ENCODE measurements at regions not wholly inside any gene's neighbourhood (a gene's known extent, or its start where the extent isn't known, plus 50 kb on each side); places are given as distances from the start of the nearest gene placed in this dataset.
A peak's percentile ranks its signal among the peaks of the same experiment; 100 is the strongest.

DNA sequence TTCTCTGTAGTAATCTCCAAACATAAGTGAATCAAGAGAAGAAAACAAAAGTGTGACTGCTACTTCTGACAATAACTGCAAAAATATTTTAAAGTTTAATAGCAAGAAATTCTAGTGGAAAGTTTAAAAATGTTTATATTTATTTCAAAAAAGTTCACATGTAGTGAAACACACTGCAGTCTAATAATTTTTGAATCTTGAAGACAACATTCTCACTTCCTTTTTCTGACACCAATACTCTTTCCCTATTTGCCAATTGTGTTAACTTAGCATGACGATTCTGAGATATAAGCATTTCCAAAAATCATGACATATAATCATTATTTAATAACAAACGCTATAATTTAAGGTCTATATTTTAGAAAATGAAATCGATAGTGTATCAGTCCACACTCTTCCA, 429.1 kb upstream of the PKDCC start:
- DNase-seq = no peak

GRCh38 chr2:41621095-41621494, 426.7 kb upstream of the PKDCC start:
- DNase-seq = no peak

- DNase-seq = no peak
Observed at GRCh38 chr2:41621563-41621962, 426.3 kb upstream of the PKDCC start.

DNA sequence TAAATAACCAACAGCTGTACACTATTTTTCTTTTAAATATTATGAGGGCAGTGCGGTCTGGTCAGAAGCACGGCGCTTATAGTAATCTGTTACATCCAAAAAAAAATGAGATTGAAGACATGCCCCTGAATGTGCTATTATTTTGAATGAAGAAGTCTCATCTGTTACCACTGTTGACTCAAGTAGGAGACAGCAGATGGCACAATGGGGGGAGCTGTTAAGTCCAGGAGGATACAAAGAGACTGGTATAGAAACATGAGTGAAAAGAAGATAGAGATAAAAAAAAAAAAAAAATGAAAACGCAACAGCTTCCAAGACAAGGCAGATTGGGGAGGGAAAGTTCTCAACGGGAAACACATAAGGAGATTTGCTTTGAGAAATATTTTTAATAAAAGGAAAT, 425.5 kb upstream of the PKDCC start:
- no peak for DNase-seq

DNA sequence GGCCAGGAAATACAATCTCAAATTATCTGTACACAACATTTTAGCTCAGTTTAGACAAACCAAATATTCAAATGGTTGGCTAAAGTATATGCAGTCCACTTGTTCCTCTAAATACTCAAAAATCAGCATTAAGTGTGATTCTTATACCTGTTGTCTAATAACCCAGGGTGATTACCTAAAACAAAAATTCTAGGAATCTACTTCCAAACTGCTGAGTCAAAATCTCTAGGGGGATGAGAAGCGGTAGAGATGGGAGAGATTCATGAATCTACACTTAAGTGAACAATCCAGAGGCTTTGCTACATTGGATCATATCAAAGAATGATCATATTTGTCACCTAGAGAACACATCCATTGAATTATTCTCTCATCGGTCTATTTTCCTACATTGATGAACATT, 420.9 kb upstream of the PKDCC start:
- no peak for DNase-seq

GRCh38 chr2:41634686-41635085, 413.1 kb upstream of the PKDCC start:
- no peak for DNase-seq

DNA sequence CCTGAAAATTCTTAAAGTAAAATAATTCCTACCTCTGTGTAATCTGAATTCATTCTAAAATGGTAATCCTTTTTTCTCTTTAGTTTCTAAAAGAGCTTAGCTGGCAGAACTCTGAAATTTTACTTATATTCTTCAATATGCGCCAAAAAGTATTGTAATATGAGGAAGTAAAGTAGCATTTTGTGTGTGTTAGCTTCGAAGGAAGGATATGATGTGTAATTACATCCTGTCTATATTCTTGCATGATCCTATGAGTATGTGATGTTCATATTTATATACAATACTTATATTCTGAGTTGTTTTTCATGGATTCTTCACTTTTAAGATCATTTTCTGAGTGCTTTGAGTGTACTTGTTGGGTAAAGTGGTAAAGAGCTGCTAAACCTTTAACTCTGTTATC, 402.9 kb upstream of the PKDCC start:
- DNase-seq = no peak

GRCh38 chr2:41647468-41648050, 400.3 kb upstream of the PKDCC start:
- no peak for DNase-seq

DNA sequence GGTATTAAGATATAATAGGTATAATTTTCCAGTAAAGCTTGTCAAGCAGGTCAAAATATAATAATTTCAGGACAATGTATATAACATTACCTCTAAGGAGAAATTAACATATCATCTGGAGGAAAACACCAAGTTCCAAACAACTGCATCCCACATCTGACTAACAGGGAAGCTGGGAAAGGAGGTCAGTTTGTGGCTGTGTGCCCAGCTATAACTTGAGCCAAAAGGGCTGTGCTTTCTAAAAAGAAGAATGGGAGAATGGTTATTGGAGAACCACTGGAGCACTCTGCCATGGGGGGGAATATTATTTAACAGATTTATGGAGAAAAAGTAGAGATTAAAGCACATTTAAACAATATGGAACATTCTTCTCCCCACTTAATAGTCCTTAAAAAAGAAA, 390.6 kb upstream of the PKDCC start:
- DNase-seq = no peak

GRCh38 chr2:41659758-41660157, 388.1 kb upstream of the PKDCC start:
- DNase-seq = no peak

DNA sequence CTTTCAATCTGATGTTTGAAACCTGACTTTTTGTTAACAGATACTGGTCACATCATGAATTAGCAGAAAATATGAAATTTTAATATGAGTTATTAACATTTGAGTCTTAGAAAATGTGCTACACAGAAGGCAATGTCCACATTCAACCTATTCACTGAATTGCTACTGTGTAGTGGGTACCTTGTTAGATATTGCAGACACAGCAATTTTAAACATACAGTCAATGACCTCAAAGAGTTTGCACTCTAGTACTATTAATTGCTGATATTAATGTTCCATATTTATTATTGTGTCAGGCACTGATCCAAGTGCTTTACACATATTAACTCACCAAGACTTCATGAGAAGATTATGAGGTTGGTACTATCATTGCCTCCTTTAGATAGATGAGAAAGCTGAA, 385.4 kb upstream of the PKDCC start:
- DNase-seq = no peak

DNA sequence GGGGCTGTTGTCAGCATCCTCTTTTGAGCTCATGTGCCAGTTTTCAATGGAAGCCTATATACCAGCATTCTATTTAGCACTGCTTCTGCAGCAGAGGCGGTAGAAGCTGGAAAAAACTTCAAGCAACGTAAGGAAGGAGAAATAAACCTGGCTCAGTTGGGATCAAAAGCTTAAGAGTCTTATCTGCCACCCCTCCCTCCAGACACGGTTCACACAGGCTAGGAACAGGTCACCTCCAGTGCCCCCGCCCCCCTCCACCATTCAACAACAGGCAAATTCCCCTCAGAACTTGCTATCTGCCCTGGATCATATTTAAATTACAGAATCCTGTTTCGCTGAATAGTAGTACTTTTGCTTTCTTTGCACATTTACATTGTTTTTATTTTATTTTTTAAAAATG, 384.8 kb upstream of the PKDCC start:
- DNase-seq = no peak

DNA sequence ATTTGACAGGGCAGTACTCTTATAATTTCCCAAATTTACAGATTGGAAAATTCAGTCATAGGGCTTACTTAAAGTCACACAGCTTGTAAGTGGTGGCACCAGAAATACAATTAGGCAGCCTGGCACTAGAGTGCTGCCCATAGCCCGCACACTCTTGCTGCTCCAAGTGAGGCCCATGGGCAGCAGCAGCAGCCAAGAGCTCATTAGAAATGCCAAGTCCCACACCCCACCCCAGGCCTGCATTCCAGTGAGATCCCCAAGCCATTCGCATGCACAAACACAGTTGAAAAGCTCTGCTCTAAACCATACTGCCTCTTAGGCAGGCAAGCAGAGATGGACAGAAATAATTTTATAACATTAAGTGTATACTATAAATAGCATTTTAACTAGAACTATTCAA, 379.3 kb upstream of the PKDCC start:
- DNase-seq = no peak

DNA sequence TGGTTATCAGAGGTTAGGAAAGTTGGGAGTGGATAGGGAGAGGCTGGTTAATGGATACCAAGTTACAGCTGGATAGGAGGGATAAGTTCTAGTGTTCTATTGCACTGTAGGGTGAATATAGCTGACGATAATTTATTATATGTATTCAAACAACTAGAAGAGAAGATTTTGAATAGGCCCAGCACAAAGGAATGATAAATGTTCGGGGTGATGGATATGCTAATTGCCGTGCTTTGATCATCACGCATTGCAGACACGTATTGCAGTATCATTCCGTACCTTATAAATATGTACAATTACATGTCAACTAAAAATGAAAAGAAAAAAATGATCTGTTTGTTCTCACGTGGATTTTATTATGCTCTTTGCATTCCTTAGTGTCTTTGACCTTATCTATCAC, 369.2 kb upstream of the PKDCC start:
- DNase-seq = no peak

DNA sequence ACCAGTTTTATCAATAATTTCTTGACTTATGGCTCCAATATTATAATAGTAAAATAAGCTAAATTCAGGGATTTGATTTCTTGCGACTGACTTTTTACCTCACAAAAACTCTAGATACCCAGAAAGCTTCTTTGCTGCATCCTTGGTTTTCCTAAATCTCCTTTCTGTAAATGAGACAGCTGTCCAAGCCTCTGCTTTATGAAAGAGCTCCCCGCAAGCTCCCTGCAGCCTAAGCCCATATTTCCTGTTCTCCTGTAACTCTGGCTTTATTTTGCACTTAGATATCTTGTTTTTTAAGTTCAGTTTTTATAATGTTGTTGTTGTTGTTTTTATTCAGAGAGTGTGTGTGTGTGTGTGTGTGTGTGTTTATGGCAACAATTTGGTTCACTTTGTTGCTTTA, 361.7 kb upstream of the PKDCC start:
- no peak for DNase-seq

GRCh38 chr2:41691561-41691960, 356.3 kb upstream of the PKDCC start:
- DNase-seq = peak; percentile 70

- no peak for DNase-seq
Observed at GRCh38 chr2:41694536-41695049, 353.2 kb upstream of the PKDCC start.

DNA sequence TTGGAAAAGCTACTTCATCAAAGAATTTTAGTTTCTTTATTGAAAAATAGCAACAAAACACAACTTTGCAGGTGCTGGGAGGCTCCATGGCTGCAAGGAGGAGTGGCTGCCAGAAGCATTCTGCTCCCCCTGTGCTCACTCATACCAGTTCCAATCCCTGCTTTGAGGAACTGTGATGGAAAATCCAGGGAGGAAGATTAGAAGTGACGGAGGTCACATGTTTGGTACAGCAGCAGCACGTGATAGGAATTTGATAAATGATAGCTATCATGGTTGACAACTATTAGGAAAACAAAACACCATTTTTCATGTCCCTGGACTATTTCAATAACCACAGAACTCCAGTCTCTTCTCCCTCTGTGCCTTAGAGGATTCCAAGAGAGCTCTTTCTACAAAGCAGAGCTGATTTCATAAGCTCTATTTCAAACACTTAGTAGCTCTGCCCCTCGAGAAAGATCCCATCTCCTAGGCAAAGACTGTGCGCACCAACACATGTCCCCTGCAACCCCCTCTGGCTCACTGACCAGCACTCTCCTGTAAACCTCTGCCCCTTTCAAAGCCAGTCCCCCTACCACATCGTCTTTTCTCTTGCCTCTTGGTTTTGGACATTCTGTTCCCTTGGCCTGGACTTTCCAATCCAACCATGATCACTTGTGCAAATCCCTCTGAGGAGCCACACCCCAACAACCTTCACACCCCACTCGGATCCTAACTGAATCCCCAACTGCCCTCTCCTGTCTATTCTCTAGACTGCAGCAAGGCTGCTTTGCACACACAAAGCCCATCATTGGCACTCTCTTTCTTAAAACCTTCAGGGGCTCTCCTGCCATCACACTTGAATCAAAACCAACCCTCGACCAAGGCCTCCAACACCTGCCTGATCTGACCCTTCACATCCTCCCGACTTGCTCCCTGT, 352.4 kb upstream of the PKDCC start:
- no peak for DNase-seq

DNA sequence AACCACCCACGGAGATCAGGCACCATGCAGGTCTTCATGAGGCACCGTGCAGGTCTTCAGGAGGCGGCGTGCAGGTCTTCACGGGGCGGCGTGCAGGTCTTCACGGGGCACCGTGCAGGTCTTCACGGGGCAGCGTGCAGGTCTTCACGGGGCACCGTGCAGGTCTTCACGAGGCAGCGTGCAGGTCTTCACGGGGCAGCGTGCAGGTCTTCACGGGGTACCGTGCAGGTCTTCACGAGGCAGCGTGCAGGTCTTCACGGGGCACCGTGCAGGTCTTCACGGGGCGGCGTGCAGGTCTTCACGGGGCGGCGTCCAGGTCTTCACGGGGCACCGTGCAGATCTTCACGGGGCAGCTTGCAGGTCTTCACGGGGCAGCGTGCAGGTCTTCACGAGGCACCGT, 350.4 kb upstream of the PKDCC start:
- DNase-seq = no peak

GRCh38 chr2:41698678-41699422, 349.0 kb upstream of the PKDCC start:
- DNase-seq = peak; percentile 12

- DNase-seq = no peak
Observed at GRCh38 chr2:41701231-41701630, 346.6 kb upstream of the PKDCC start.

DNA sequence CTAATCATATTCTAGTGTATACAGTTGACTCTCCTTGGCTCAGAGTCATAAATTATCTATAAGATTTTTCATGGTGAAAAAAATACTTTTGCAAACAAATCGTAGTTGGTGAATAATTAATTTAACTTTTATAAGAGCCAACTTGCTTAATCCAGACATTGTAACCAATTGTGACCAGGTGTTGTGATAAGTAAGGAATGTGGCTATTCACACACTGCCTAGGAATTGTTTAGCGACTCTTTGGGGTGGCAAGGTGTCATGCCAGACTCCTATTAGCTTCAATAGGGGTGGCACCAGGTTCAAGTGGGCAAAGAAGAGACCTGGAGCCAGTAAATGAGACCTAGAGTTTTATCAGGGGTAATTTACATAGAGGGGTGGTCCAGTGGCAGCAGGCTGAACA, 344.7 kb upstream of the PKDCC start:
- no peak for DNase-seq

DNA sequence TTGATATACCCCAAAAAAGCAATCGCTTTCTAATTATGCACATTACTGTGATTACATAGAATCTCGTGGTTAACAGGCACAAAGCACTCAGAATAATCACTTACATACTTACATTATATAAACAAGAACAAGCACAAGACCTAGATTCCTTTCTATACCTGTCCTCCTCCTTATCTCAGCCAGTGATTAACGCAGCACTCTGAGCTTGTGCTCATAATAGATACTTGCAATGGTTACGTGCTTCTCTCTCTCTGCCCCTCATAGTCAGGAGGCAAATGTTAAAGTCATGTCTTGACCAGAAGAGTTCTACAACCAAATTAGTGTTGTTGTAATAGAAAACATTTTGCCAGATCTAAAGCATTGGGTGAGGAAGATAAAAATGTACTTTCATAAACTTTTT, 342.2 kb upstream of the PKDCC start:
- no peak for DNase-seq

- DNase-seq = peak; percentile 30
Observed at GRCh38 chr2:41706286-41706685, 341.5 kb upstream of the PKDCC start.
